ENCODE measurements at regions not wholly inside any gene's neighbourhood (a gene's known extent, or its start where the extent isn't known, plus 50 kb on each side); places are given as distances from the start of the nearest gene placed in this dataset.

GRCh38 chr14:96660123-96660522 is 137.1 kb upstream of the VRK1 start:
- Histone ChIP-seq H4K8ac (ENCODE audit: extremely low read depth, insufficient read depth, low read length) (no peak overlapping the region), H2BK12ac (ENCODE audit: low read depth, low read length) (0 out of 2 replicates have a peak overlapping the region, but pooled peaks have one; percentile 10), H2AK5ac (ENCODE audit: low read depth, low read length) (peak overlapping the region; percentile 34; the same call in 1 of the 2 replicates), H3K9ac (replicated peaks in 1 of 4; ENCODE audit: extremely low read depth in 1 of 4, low read depth in 3 of 4, low read length in 3 of 4) (no peak overlapping the region), H3K18ac (ENCODE audit: extremely low read depth, low read length) (no peak overlapping the region), H2BK120ac (replicated peaks; ENCODE audit: low read depth, low read length) (no peak overlapping the region), H2AFZ (ENCODE audit: low read length) (no peak overlapping the region), H3K4me3 (ENCODE audit: extremely low read depth in 1 of 4, insufficient read depth in 2 of 4, low read depth in 3 of 4, low read length in 4 of 4) (no peak overlapping the region), H3K14ac (ENCODE audit: insufficient read length) (no peak overlapping the region), H2BK15ac (ENCODE audit: low read length) (no peak overlapping the region), H4K5ac (ENCODE audit: insufficient read length, low read depth, low read length) (no peak overlapping the region), H3K23ac (ENCODE audit: insufficient read length) (no peak overlapping the region), H3K36me3 (ENCODE audit: control insufficient read depth in 2 of 4, insufficient read depth in 4 of 4, low read length in 3 of 4) (no peaks in the 10 kb centered on the region), H3K23me2 (ENCODE audit: low read depth, low read length) (no peaks in the 10 kb centered on the region), H2BK20ac (ENCODE audit: low read length) (no peak overlapping the region), H3K4me1 (replicated peaks in 1 of 4; ENCODE audit: control insufficient read depth in 3 of 4, insufficient read depth in 4 of 4, low read length in 3 of 4) (peaks cover 0 to 11% (median 6%) of the 10 kb centered on the region in 4 experiments; a peak in 4 of 7 replicates), H4K91ac (replicated peaks; ENCODE audit: insufficient read length, low read length) (peak overlapping the region; percentile 79), H2BK5ac (ENCODE audit: low read depth, low read length) (no peak overlapping the region), H3K27me3 (replicated peaks in 1 of 4; ENCODE audit: control insufficient read depth in 3 of 4, extremely low read depth in 1 of 4, insufficient read depth in 3 of 4, low read length in 3 of 4) (no peaks in the 10 kb centered on the region), H3K27ac (ENCODE audit: low read depth, low read length) (no peak overlapping the region), H3K79me1 (ENCODE audit: low read depth, low read length) (no peaks in the 10 kb centered on the region), H3K56ac (replicated peaks; ENCODE audit: insufficient read length, low read depth, low read length) (no peak overlapping the region), H4K20me1 (replicated peaks in 1 of 2; ENCODE audit: control insufficient read depth in 1 of 2, insufficient read depth in 2 of 2, low read length in 2 of 2) (no peaks in the 10 kb centered on the region), H3K79me2 (ENCODE audit: control insufficient read depth in 1 of 2, insufficient read depth in 2 of 2, low read length in 2 of 2) (no peaks in the 10 kb centered on the region), H3K4me2 (ENCODE audit: insufficient read depth in 1 of 2, low read depth in 2 of 2, low read length in 2 of 2) (no peak overlapping the region; a peak in 1 of 4 replicates), H3K4ac (replicated peaks; ENCODE audit: insufficient read length, low read depth, low read length) (no peak overlapping the region), H3K9me3 (ENCODE audit: insufficient read depth in 2 of 2, low read depth in 1 of 2, low read length in 1 of 2) (no peaks in the 10 kb centered on the region)
- no peak for DNase-seq (ENCODE audit: low read depth in 1 of 2, low spot score in 2 of 2)
- ChIA-PET POLR2A (ENCODE audit: partially characterized antibody) (interaction anchor here (1.5 kb wide), 1 partner anchor 68 kb away, joined by 3 read pairs; no protein-coding TSS in a partner anchor), CTCF (ENCODE audit: partially characterized antibody) (interaction anchor here (0.6 to 8.0 kb wide), 5 partner anchors 10 to 150 kb away, joined by 3 to 72 read pairs (median 4); no protein-coding TSS in a partner anchor)
- TF ChIP-seq MAX (IDR thresholded peaks at IDR 0.05) (no peak), RXRA (IDR thresholded peaks at IDR 0.05; ENCODE audit: insufficient read depth, low read depth, low read length) (no peak), SRF (IDR thresholded peaks at IDR 0.05; ENCODE audit: low read depth, low read length) (no peak), SUZ12 (IDR thresholded peaks at IDR 0.05; ENCODE audit: low read length) (no peak)
- FAIRE-seq, result no peak
- 92% methylated on average over 1 of the region's 1 CpG; no CpG with 5 or more reads in 1 of the 2 experiments for WGBS, 2 experiments (ENCODE audit: extremely low coverage in 1 of 2, insufficient coverage in 1 of 2, insufficient read length in 1 of 2, insufficient replicate concordance in 2 of 2, low coverage in 1 of 2, low lambda C conversion rate in 2 of 2, missing lambda C conversion rate in 1 of 2)
